GM06990 (cell line): ENCODE measurements at regions not wholly inside any gene's neighbourhood (a gene's known extent, or its start where the extent isn't known, plus 50 kb on each side); places are given as distances from the start of the nearest gene placed in this dataset.
"Not testable (repeated sequence)": the region's sequence is repeated elsewhere in the genome, so short reads cannot be mapped to it uniquely, and the experiment has no call there.

ENCODE experiments used
- DNase-seq: peaks from one replicate; pipeline ENCODE4 v3.0.0-alpha.2; 2011; ENCODE audit not compliant: insufficient read length; ENCODE audit errors: extremely low read depth
- H3K27me3 ChIP-seq: replicated peaks from 2 replicates; pipeline ENCODE4 v1.6.0; 2011; ENCODE audit warnings: low read length; ENCODE audit not compliant: control insufficient read depth, insufficient read depth
- H3K36me3 ChIP-seq: 2 replicates; pipeline ENCODE4 v1.5.1; 2011; ENCODE audit warnings: low read length; ENCODE audit not compliant: control insufficient read depth, insufficient read depth
- H3K4me3 ChIP-seq: replicated peaks from 2 replicates; pipeline ENCODE4 v1.5.1; 2011; ENCODE audit warnings: low read depth, mild to moderate bottlenecking, control low read depth, low read length
- CTCF ChIP-seq: IDR thresholded peaks from 2 replicates; pipeline ENCODE4 v1.5.1; 2011; ENCODE audit warnings: low read length, control low read depth, mild to moderate bottlenecking, inconsistent platforms; ENCODE audit not compliant: insufficient read depth, poor library complexity, severe bottlenecking

- DNase-seq, result no peak
- no peaks in the 10 kb centered on the region for H3K36me3 ChIP-seq
- no peak overlapping the region for H3K4me3 ChIP-seq
- H3K27me3 ChIP-seq, result no peaks in the 10 kb centered on the region
- no peak for TF ChIP-seq CTCF
These were observed 77.9 kb downstream of the TSN start for GRCh38 chr2:121833358-121833723.

- DNase-seq, result no peak
These were observed 81.2 kb downstream of the TSN start for GRCh38 chr2:121836611-121837010.

GRCh38 chr2:121837591-121837990, 82.1 kb downstream of the TSN start:
- Histone ChIP-seq H3K4me3 (no peak overlapping the region), H3K27me3 (no peaks in the 10 kb centered on the region), H3K36me3 (no peaks in the 10 kb centered on the region)
- no peak for DNase-seq
- no peak for TF ChIP-seq CTCF

More at GRCh38 chr2:121836611-121837010, 81.2 kb downstream of the TSN start:
- no peak for TF ChIP-seq CTCF
- no peak overlapping the region for H3K4me3 ChIP-seq
- H3K36me3 ChIP-seq, result no peaks in the 10 kb centered on the region
- no peaks in the 10 kb centered on the region for H3K27me3 ChIP-seq

- TF ChIP-seq CTCF, result no peak
- H3K27me3 ChIP-seq, result no peaks in the 10 kb centered on the region
- no peaks in the 10 kb centered on the region for H3K36me3 ChIP-seq
- no peak overlapping the region for H3K4me3 ChIP-seq
- no peak for DNase-seq
These were observed 83.1 kb downstream of the TSN start for GRCh38 chr2:121838551-121838950.

- TF ChIP-seq CTCF, result peak; percentile 10
- Histone ChIP-seq H3K4me3 (no peak overlapping the region), H3K27me3 (no peaks in the 10 kb centered on the region), H3K36me3 (no peaks in the 10 kb centered on the region)
- no peak for DNase-seq
These were observed 84.1 kb downstream of the TSN start for GRCh38 chr2:121839584-121839983.

GRCh38 chr2:121849236-121849635, 93.8 kb downstream of the TSN start:
- TF ChIP-seq CTCF, result no peak
- H3K4me3 ChIP-seq, result no peak overlapping the region
- no peaks in the 10 kb centered on the region for H3K27me3 ChIP-seq
- DNase-seq, result no peak
- H3K36me3 ChIP-seq, result no peaks in the 10 kb centered on the region

- not testable (repeated sequence) for H3K36me3 ChIP-seq, H3K27me3 ChIP-seq, H3K4me3 ChIP-seq, DNase-seq
These were observed 97.7 kb downstream of the TSN start for GRCh38 chr2:121853149-121853548.
